GM12878 (cell line): ENCODE measurements at regions not wholly inside any gene's neighbourhood (a gene's known extent, or its start where the extent isn't known, plus 50 kb on each side); places are given as distances from the start of the nearest gene placed in this dataset.

Experiments used
- ATAC-seq: fragments of 200-7000 bp; cut with Tn5 transposase; 3 replicates; pipeline ENCODE4 v1.9.1; 2020; ENCODE audit warnings: mild to moderate bottlenecking, moderate library complexity
- BruUV-seq: library from RNA; stranded (reverse); fragments of 400-500 nt; replicated peaks from 2 replicates; lab custom pipeline; 2021; lab: Mats Ljungman, UMichigan
- CTCF ChIA-PET: fragments of 300-600 bp; sonication (Branson Sonifier 250); formaldehyde crosslinking; extraction: SDS; loops from one replicate; lab custom pipeline; 2021; ENCODE audit warnings: inconsistent platforms; lab: Yijun Ruan, JAX
- POLR2A ChIA-PET: fragments of 350-600 bp; formaldehyde crosslinking; extraction: SDS; loops from one replicate; lab custom pipeline; 2021; ENCODE audit warnings: inconsistent platforms; lab: Charles Lee
- RAD21 ChIA-PET: fragments of 300-600 bp; sonication (Branson Sonifier 250); formaldehyde crosslinking; loops from one replicate; lab custom pipeline; 2023; ENCODE audit warnings: antibody characterized with exemption; ENCODE audit not compliant: unreplicated experiment; lab: Charles Lee
- SMC1A ChIA-PET: fragments of 300-600 bp; sonication (Branson Sonifier 250); formaldehyde crosslinking; loops from one replicate; lab custom pipeline; 2023; ENCODE audit not compliant: unreplicated experiment, uncharacterized antibody; lab: Charles Lee
- DNase-seq: peaks from one replicate; pipeline ENCODE4 v3.0.0-alpha.2; 2011; ENCODE audit warnings: low read depth, low spot score
- FAIRE-seq: peaks from 3 replicates; lab custom pipeline; 2011; peaks lifted over from hg19 to GRCh38; lab: Jason Lieb, UNC
- H2AFZ ChIP-seq: 2 replicates; pipeline ENCODE4 v1.6.0; 2011; ENCODE audit warnings: low read depth, low read length, control low read depth; ENCODE audit not compliant: control insufficient read depth
- H3K27ac ChIP-seq: 2 replicates; pipeline ENCODE4 v1.5.1; 2011; ENCODE audit warnings: control low read depth; ENCODE audit not compliant: control insufficient read depth, insufficient read depth
- H3K27me3 ChIP-seq, 2 experiments: replicated peaks in 1 of 2; 2 replicates each; pipeline versions ENCODE4 v1.6.0 to v1.6.1; 2011; ENCODE audit warnings: low read length in 1 of 2; ENCODE audit not compliant: control insufficient read depth in 2 of 2, insufficient read depth in 2 of 2
- H3K36me3 ChIP-seq, 2 experiments: 2 replicates each; pipeline ENCODE4 v1.5.1; 2011; ENCODE audit warnings: low read length in 1 of 2; ENCODE audit not compliant: control insufficient read depth in 2 of 2, insufficient read depth in 2 of 2
- H3K4me1 ChIP-seq: 2 replicates; pipeline ENCODE4 v1.6.1; 2011; ENCODE audit warnings: mild to moderate bottlenecking, low read length, moderate library complexity, mixed read lengths; ENCODE audit not compliant: control insufficient read depth, insufficient read depth
- H3K4me2 ChIP-seq: 2 replicates; pipeline ENCODE4 v1.6.0; 2011; ENCODE audit warnings: control low read depth; ENCODE audit not compliant: control insufficient read depth, insufficient read depth
- H3K4me3 ChIP-seq: fragments of 200-600 bp; sonication (generic); 2 replicates; pipeline ENCODE4 v1.5.1; 2016
- H3K79me2 ChIP-seq: 2 replicates; pipeline ENCODE4 v1.6.0; 2011; ENCODE audit warnings: low read length; ENCODE audit not compliant: control insufficient read depth, insufficient read depth
- H3K9ac ChIP-seq: 2 replicates; pipeline ENCODE4 v1.8.0; 2011; ENCODE audit warnings: low read length, control low read depth, mixed read lengths; ENCODE audit not compliant: control insufficient read depth, insufficient read depth
- H3K9me3 ChIP-seq: replicated peaks from 3 replicates; pipeline ENCODE4 v1.5.1; 2011; ENCODE audit warnings: mild to moderate bottlenecking, low read length; ENCODE audit not compliant: control insufficient read depth, insufficient read depth
- H4K20me1 ChIP-seq: 2 replicates; pipeline ENCODE4 v1.6.0; 2011; ENCODE audit not compliant: control insufficient read depth, insufficient read depth
- CBX5 ChIP-seq: sonication (generic); IDR thresholded peaks from 2 replicates; pipeline ENCODE4 v1.6.1; 2016; ENCODE audit warnings: low read depth, moderate library complexity, mild to moderate bottlenecking, inconsistent platforms
- EP300 ChIP-seq, 2 experiments: fragments of 150-350 bp in 1 of 2; IDR thresholded peaks; 2 replicates each; pipeline ENCODE4 v1.6.1; 2011 to 2012; ENCODE audit warnings: low read depth in 2 of 2, low read length in 2 of 2, borderline replicate concordance in 1 of 2, improper control_type of control experiment in 1 of 2, inconsistent platforms in 1 of 2; ENCODE audit not compliant: control insufficient read depth in 1 of 2
- GABPA ChIP-seq: IDR thresholded peaks from 2 replicates; pipeline ENCODE4 v1.6.1; 2014; ENCODE audit warnings: antibody characterized with exemption, low read depth, mild to moderate bottlenecking, inconsistent platforms
- HCFC1 ChIP-seq: fragments of 150-350 bp; IDR thresholded peaks from 2 replicates; pipeline ENCODE4 v1.6.1; 2014; ENCODE audit warnings: low read length
- HSF1 ChIP-seq: fragments of 150-350 bp; IDR thresholded peaks from 2 replicates; pipeline ENCODE4 v1.6.1; 2014; ENCODE audit warnings: mild to moderate bottlenecking, low read depth, low read length
- IKZF2 ChIP-seq, 2 experiments: fragments of 450-650 bp; IDR thresholded peaks; 2 replicates each; pipeline ENCODE4 v1.6.1; 2017; ENCODE audit warnings: mild to moderate bottlenecking in 2 of 2, moderate library complexity in 2 of 2
- KLF5 ChIP-seq: fragments of 450-650 bp; IDR thresholded peaks from 2 replicates; pipeline ENCODE4 v1.6.1; 2014; ENCODE audit warnings: mild to moderate bottlenecking; ENCODE audit not compliant: partially characterized antibody
- MLLT1 ChIP-seq: fragments of 450-650 bp; IDR thresholded peaks from 2 replicates; pipeline ENCODE4 v1.6.1; 2016; ENCODE audit warnings: mild to moderate bottlenecking
- MTA3 ChIP-seq: IDR thresholded peaks from 2 replicates; pipeline ENCODE4 v1.6.1; 2012; ENCODE audit warnings: low read length, inconsistent platforms, borderline replicate concordance
- MYB ChIP-seq: fragments of 150-350 bp; IDR thresholded peaks from 2 replicates; pipeline ENCODE4 v1.6.1; 2014; ENCODE audit warnings: mild to moderate bottlenecking, low read depth, low read length, borderline replicate concordance
- PML ChIP-seq: IDR thresholded peaks from 2 replicates; pipeline ENCODE4 v1.6.1; 2012; ENCODE audit warnings: low read length, inconsistent platforms
- REST ChIP-seq: IDR thresholded peaks from 2 replicates; pipeline ENCODE4 v1.6.1; 2012; ENCODE audit warnings: mild to moderate bottlenecking, low read depth, low read length
- RUNX3 ChIP-seq: IDR thresholded peaks from 2 replicates; pipeline ENCODE4 v1.6.1; 2012; ENCODE audit warnings: low read length, inconsistent platforms
- SMAD5 ChIP-seq: IDR thresholded peaks from 2 replicates; pipeline ENCODE4 v1.6.1; 2016; ENCODE audit warnings: antibody characterized with exemption, low read depth
- SREBF2 ChIP-seq: IDR thresholded peaks from 2 replicates; pipeline ENCODE4 v1.6.1; 2012; ENCODE audit warnings: mild to moderate bottlenecking, low read length
- SRF ChIP-seq, 2 experiments: IDR thresholded peaks; 2 replicates each; pipeline ENCODE4 v1.6.1; 2011; ENCODE audit warnings: low read depth in 2 of 2, low read length in 2 of 2, mild to moderate bottlenecking in 1 of 2, moderate library complexity in 1 of 2
- TCF12 ChIP-seq: IDR thresholded peaks from 2 replicates; pipeline ENCODE4 v1.6.1; 2011; ENCODE audit warnings: low read depth, mild to moderate bottlenecking, low read length
- WRNIP1 ChIP-seq: IDR thresholded peaks from 2 replicates; pipeline ENCODE4 v1.6.1; 2011; ENCODE audit warnings: low read depth, low read length, improper control_type of control experiment, borderline replicate concordance
- YBX1 ChIP-seq: fragments of 450-650 bp; IDR thresholded peaks from 2 replicates; pipeline ENCODE4 v1.6.1; 2016; ENCODE audit warnings: antibody characterized with exemption
- WGBS: methylation state at CpG from one replicate; pipeline ENCODE4 v1.1.6; 2016; ENCODE audit warnings: low lambda C conversion rate; ENCODE audit not compliant: insufficient replicate concordance, insufficient coverage; ENCODE audit errors: missing lambda C conversion rate; 5-methylcytosine and 5-hydroxymethylcytosine counted together
- in situ Hi-C: fragments of 300-500 bp; cut with MboI; formaldehyde crosslinking; loops from 9 replicates; pipeline ENCODE4 v1.14.3; 2018; ENCODE audit warnings: mixed read lengths
- intact Hi-C: fragments of 100-400 bp; cut with micrococcal nuclease; formaldehyde crosslinking; loops from one replicate; pipeline ENCODE4 v1.14.2; 2022; ENCODE audit not compliant: unreplicated experiment

- TF ChIP-seq REST (no peak), EP300 (IDR thresholded peaks at IDR 0.05; ENCODE audit: borderline replicate concordance in 1 of 2, control insufficient read depth in 1 of 2, low read depth in 2 of 2, low read length in 2 of 2) (no peak), CBX5 (no peak), GABPA (no peak), YBX1 (no peak)
Measured at GRCh38 chr5:32989815-32990214, 278.7 kb downstream of the NPR3 start (continued).

GRCh38 chr5:32990593-32991420 is 279.7 kb downstream of the NPR3 start:
- ChIA-PET POLR2A (no interaction called here), CTCF (no interaction called here), RAD21 (no interaction called here), SMC1A (no interaction called here)
- no peaks in the 10 kb centered on the region for H3K36me3 ChIP-seq
- H3K9ac ChIP-seq = no peak overlapping the region
- no peak for FAIRE-seq
- H3K79me2 ChIP-seq = no peaks in the 10 kb centered on the region
- no TSS peak for BruUV-seq
- H2AFZ ChIP-seq = no peak overlapping the region
- TF ChIP-seq MLLT1 = no peak
- TF ChIP-seq HSF1 = no peak
- TF ChIP-seq SMAD5 = no peak
- TF ChIP-seq SRF (IDR thresholded peaks at IDR 0.05; ENCODE audit: low read depth in 2 of 2, low read length in 2 of 2) = no peak
- TF ChIP-seq RUNX3 = no peak
- no peak for TF ChIP-seq SREBF2
- no peak for TF ChIP-seq IKZF2 (IDR thresholded peaks at IDR 0.05)
- TF ChIP-seq KLF5 = no peak
- TF ChIP-seq MYB = no peak
- TF ChIP-seq HCFC1 = no peak
- no peak for TF ChIP-seq MTA3
- no peak for TF ChIP-seq WRNIP1
- no peak for TF ChIP-seq PML
- no peak for TF ChIP-seq TCF12
- WGBS = 42% methylated on average over 13 of the region's 13 CpGs
- no peaks in the 10 kb centered on the region for H3K4me1 ChIP-seq
- no peaks in the 10 kb centered on the region for H3K9me3 ChIP-seq
- H3K27ac ChIP-seq = no peak overlapping the region
- H3K4me2 ChIP-seq = no peak overlapping the region
- H3K4me3 ChIP-seq = no peak overlapping the region
- no peaks in the 10 kb centered on the region for H4K20me1 ChIP-seq
- no peaks in the 10 kb centered on the region for H3K27me3 ChIP-seq
- DNase-seq = no peak
- in situ Hi-C loops (no loop called here), intact Hi-C loops (no loop called here)
- ATAC-seq = no peak
